Neural crest cell (in vitro differentiated cells): ENCODE measurements at regions not wholly inside any gene's neighbourhood (a gene's known extent, or its start where the extent isn't known, plus 50 kb on each side); places are given as distances from the start of the nearest gene placed in this dataset.
"Not testable (repeated sequence)": the region's sequence is repeated elsewhere in the genome, so short reads cannot be mapped to it uniquely, and the experiment has no call there.

Experiments
- DNase-seq: peaks from one replicate; pipeline ENCODE4 v3.0.0; 2021; ENCODE audit warnings: low read depth, mixed read lengths, low spot score
- H3K27ac Mint-ChIP-seq: one replicate; pipeline ENCODE4 v1.8.0; 2021; ENCODE audit warnings: mild to moderate bottlenecking, mixed read lengths; ENCODE audit not compliant: unreplicated experiment
- H3K27me3 Mint-ChIP-seq: 2 replicates; pipeline ENCODE4 v1.8.0; 2021; ENCODE audit warnings: low read depth, mild to moderate bottlenecking, mixed read lengths
- H3K36me3 Mint-ChIP-seq: 2 replicates; pipeline ENCODE4 v1.8.0; 2021; ENCODE audit warnings: low read depth, mild to moderate bottlenecking, mixed read lengths
- H3K4me1 Mint-ChIP-seq: 2 replicates; pipeline ENCODE4 v1.8.0; 2021; ENCODE audit warnings: mixed read lengths
- H3K4me3 Mint-ChIP-seq: one replicate; pipeline ENCODE4 v1.8.0; 2021; ENCODE audit warnings: mild to moderate bottlenecking, mixed read lengths
- H3K9me3 Mint-ChIP-seq: 2 replicates; pipeline ENCODE4 v1.8.0; 2021; ENCODE audit warnings: mixed read lengths
- CTCF ChIP-seq: fragments of 200-600 bp; sonication (generic); conservative IDR thresholded peaks from 2 replicates; pipeline ENCODE4 v1.5.0; 2021; ENCODE audit warnings: antibody characterized with exemption, mild to moderate bottlenecking

DNA sequence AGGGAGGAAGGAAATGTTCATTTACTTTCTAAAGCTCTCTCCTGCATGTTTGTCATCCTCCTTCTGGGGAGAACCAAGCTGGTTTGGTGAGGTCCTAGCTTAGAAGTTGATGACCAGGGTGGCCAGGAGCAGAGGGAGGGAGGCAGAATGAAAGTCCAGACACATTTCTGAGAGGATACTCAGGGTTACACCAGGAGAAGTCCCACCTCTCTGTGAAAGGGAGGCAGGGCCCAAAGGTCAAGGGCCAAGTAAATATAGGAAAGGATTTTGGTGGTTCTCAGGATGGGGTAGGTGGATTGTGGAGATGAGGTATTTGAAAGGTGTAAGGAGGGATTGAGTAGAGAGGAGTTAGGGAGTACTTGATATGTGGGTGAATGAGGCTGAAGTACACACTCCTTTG is 58.0 kb upstream of the FBXO11 start:
- TF ChIP-seq CTCF: no peak
- H3K4me1 Mint-ChIP-seq: no peaks in the 10 kb centered on the region
- H3K27me3 Mint-ChIP-seq: no peaks in the 10 kb centered on the region
- H3K36me3 Mint-ChIP-seq: peaks cover 3% of the 10 kb centered on the region
- H3K27ac Mint-ChIP-seq: no peak overlapping the region
- peaks cover 6% of the 10 kb centered on the region for H3K9me3 Mint-ChIP-seq
- DNase-seq: no peak
- no peak overlapping the region for H3K4me3 Mint-ChIP-seq

DNA sequence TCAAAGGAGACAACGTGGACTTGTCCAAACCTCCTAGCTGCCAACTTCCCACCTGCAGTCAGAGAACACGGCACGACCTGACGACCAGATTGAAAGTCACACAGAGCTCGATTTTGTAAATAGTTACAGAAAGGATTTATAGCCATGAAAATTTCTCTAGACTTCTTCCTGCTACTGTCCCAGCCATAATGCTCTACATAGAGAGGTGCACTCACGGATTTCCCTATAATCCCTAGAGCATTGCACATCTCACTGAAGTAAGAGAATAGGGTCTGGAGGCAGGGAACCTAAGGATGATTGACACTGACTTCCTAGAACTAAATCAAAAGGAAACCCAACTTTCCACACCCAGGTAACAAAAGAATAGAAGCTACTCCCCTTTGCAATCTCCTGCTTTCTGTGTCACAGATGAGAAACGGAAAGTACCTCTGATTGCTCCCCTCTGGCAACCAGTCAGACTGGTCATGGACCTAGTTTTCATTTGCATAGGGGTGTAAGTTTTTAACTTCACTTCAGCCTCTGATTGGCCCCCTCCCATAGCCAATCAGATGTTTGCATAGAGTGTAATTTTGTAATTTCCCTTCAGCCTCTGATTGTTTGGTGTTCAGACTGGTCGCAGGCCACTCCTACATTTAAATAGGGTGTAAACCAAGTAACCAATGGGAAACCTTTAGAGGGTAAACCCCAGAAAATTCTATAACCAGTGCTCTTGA is 58.6 kb upstream of the FBXO11 start:
- DNase-seq: no peak
- Mint-ChIP-seq H3K27me3 (no peaks in the 10 kb centered on the region), H3K4me1 (no peaks in the 10 kb centered on the region), H3K9me3 (peaks cover 6% of the 10 kb centered on the region), H3K4me3 (no peak overlapping the region), H3K36me3 (peaks cover 3% of the 10 kb centered on the region), H3K27ac (no peak overlapping the region)
- no peak for TF ChIP-seq CTCF

GRCh38 chr2:47976728-47977127 is 70.4 kb upstream of the FBXO11 start:
- DNase-seq, H3K27ac Mint-ChIP-seq, H3K27me3 Mint-ChIP-seq, H3K4me3 Mint-ChIP-seq, H3K4me1 Mint-ChIP-seq, H3K36me3 Mint-ChIP-seq: not testable (repeated sequence)
- H3K9me3 Mint-ChIP-seq: peaks cover 11% of the 10 kb centered on the region

DNA sequence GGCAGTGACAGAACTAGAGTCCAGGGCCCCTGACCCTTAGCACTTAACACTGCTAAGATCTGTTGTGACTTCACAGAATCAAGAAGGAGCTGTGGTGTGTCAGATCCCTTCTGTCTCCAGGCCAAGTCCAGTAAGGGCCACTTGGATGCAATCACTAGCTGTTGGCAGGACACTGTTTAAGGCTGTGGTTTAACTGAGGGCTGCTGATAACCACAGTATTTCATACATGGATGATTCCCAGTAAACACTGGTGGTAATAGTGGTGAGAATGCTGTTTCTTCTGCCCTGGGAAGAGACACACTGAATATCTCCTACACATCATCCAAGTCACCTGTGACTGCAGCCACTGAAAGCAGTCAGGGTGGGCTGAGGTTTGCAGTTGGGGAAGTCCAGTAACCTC is 77.7 kb upstream of the FBXO11 start:
- Mint-ChIP-seq H3K4me3 (no peak overlapping the region), H3K9me3 (peaks cover 2% of the 10 kb centered on the region), H3K4me1 (no peaks in the 10 kb centered on the region), H3K36me3 (no peaks in the 10 kb centered on the region), H3K27ac (no peak overlapping the region), H3K27me3 (no peaks in the 10 kb centered on the region)
- no peak for TF ChIP-seq CTCF
- DNase-seq: no peak

DNA sequence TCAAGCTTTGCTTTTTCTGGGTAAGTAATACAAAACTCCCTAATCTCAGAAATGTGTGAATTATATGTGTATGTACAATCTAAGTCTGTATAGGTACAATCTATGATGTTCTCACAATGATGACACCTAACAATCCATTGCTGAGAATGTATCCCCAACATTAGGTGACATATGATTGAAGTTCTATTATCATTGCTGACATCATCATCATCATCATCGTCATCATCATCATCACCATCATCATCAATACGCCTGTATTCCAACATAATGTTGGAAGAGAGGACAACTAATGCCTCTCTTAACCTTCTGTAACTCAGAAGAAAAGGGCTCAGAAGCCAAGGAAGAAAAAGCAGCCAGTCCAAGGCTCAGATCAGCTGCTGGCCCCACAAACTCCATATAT is 84.2 kb upstream of the FBXO11 start:
- H3K27me3 Mint-ChIP-seq: no peaks in the 10 kb centered on the region
- H3K27ac Mint-ChIP-seq: no peak overlapping the region
- no peaks in the 10 kb centered on the region for H3K4me1 Mint-ChIP-seq
- no peak for TF ChIP-seq CTCF
- no peak for DNase-seq
- H3K9me3 Mint-ChIP-seq: no peaks in the 10 kb centered on the region
- H3K4me3 Mint-ChIP-seq: no peak overlapping the region
- H3K36me3 Mint-ChIP-seq: no peaks in the 10 kb centered on the region

- no peak for TF ChIP-seq CTCF
- H3K4me3 Mint-ChIP-seq: no peak overlapping the region
- H3K27ac Mint-ChIP-seq: no peak overlapping the region
- no peak for DNase-seq
- H3K36me3 Mint-ChIP-seq: no peaks in the 10 kb centered on the region
- H3K27me3 Mint-ChIP-seq: no peaks in the 10 kb centered on the region
- H3K9me3 Mint-ChIP-seq: no peaks in the 10 kb centered on the region
- H3K4me1 Mint-ChIP-seq: no peaks in the 10 kb centered on the region
Observed at GRCh38 chr2:47992671-47993070, 86.4 kb upstream of the FBXO11 start.
